ENCODE measurements at regions not wholly inside any gene's neighbourhood (a gene's known extent, or its start where the extent isn't known, plus 50 kb on each side); places are given as distances from the start of the nearest gene placed in this dataset.

DNA sequence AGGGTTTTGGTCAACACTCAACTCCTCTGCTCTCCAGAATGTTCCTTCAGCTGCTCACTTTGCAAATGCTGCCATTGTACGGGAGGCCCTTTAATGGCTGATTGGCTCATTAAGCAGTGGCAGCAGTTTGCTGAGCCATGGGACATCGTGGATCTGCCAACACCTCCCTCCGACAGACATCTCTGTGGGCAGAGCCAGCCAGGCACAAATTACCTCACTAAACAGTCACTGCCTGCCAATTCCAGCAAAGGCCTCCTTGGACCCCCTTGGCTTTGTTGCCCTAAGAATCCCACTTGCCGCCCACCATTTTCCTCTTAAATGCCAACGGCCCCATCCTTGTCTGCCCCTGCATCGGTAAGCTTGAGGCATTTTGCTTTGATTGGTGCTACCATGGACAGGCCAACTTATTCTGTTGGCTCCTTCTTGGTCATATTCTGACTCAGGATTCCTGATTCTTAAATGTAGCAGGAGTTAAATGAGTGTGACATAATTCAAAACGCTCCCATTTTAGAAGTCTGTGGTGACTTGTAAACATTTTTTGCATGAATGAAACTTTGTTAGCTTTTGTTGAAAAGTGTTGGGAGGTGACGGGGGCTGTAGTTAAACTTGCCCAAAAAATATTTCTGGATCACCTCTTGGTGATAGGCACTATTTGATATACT lies 57.5 kb upstream of the LMO2 start:
- CTCF ChIA-PET = no interaction called here
- intact Hi-C loops (cut with micrococcal nuclease) = no loop called here

More for the DNA sequence above, 57.5 kb upstream of the LMO2 start:
- peaks cover 13% of the 10 kb centered on the region for H3K4me1 ChIP-seq (ENCODE audit: control insufficient read depth, extremely low read depth, insufficient read depth, low read length)
- no peaks in the 10 kb centered on the region for H3K79me2 ChIP-seq (ENCODE audit: control insufficient read depth, insufficient read depth, low read length)
- DNase-seq (ENCODE audit: low read depth, low spot score) (no peak), FAIRE-seq (no peak)
- no peaks in the 10 kb centered on the region for H3K36me3 ChIP-seq (ENCODE audit: control insufficient read depth in 2 of 2, extremely low read depth in 1 of 2, insufficient read depth in 2 of 2, low read length in 2 of 2)
- TF ChIP-seq JUN (IDR thresholded peaks at IDR 0.05; ENCODE audit: borderline replicate concordance, insufficient read depth, insufficient read length, low read depth) (no peak), FOS (IDR thresholded peaks at IDR 0.05; ENCODE audit: borderline replicate concordance, insufficient read depth, low read length) (no peak), GATA2 (IDR thresholded peaks at IDR 0.05; ENCODE audit: insufficient read depth, insufficient read length, low read depth, low read length) (no peak), POLR2AphosphoS5 (IDR thresholded peaks at IDR 0.05; ENCODE audit: insufficient read depth, low read depth, low read length) (no peak), POLR2A (IDR thresholded peaks at IDR 0.05; ENCODE audit: low read depth, low read length) (no peak), EZH2 (IDR thresholded peaks at IDR 0.05; ENCODE audit: borderline replicate concordance, low read depth, low read length, severe bottlenecking) (no peak), MYC (IDR thresholded peaks at IDR 0.05; ENCODE audit: low read depth, low read length) (no peak)
- TF ChIP-seq, protein P1, sequence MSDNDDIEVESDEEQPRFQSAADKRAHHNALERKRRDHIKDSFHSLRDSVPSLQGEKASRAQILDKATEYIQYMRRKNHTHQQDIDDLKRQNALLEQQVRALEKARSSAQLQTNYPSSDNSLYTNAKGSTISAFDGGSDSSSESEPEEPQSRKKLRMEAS (IDR thresholded peaks at IDR 0.05; ENCODE audit: insufficient read depth, insufficient read length) = no peak
- TF ChIP-seq, protein P2, sequence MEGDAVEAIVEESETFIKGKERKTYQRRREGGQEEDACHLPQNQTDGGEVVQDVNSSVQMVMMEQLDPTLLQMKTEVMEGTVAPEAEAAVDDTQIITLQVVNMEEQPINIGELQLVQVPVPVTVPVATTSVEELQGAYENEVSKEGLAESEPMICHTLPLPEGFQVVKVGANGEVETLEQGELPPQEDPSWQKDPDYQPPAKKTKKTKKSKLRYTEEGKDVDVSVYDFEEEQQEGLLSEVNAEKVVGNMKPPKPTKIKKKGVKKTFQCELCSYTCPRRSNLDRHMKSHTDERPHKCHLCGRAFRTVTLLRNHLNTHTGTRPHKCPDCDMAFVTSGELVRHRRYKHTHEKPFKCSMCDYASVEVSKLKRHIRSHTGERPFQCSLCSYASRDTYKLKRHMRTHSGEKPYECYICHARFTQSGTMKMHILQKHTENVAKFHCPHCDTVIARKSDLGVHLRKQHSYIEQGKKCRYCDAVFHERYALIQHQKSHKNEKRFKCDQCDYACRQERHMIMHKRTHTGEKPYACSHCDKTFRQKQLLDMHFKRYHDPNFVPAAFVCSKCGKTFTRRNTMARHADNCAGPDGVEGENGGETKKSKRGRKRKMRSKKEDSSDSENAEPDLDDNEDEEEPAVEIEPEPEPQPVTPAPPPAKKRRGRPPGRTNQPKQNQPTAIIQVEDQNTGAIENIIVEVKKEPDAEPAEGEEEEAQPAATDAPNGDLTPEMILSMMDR (IDR thresholded peaks at IDR 0.05; ENCODE audit: extremely low read depth in 1 of 2, insufficient read depth in 1 of 2, low read depth in 1 of 2, low read length in 2 of 2) = no peak
- no peak overlapping the region for H3K27ac ChIP-seq (ENCODE audit: insufficient read depth, low read depth, low read length)
- no peak overlapping the region for H3K4me3 ChIP-seq (replicated peaks in 1 of 3; ENCODE audit: insufficient read depth in 1 of 3, low read depth in 1 of 3, low read length in 3 of 3)
- H3K27me3 ChIP-seq (ENCODE audit: control insufficient read depth in 2 of 2, insufficient read depth in 2 of 2, low read length in 2 of 2) = no peaks in the 10 kb centered on the region
- no peak overlapping the region for H3K4me2 ChIP-seq (ENCODE audit: insufficient read depth, low read length)
- no TSS peak for BruUV-seq (replicated peaks)
- POLR2A ChIA-PET = no interaction called here
- no peak overlapping the region for H3K9ac ChIP-seq (replicated peaks; ENCODE audit: extremely low read depth, insufficient read depth, low read length)
- no peaks in the 10 kb centered on the region for H3K9me3 ChIP-seq (replicated peaks; ENCODE audit: control insufficient read depth, insufficient read depth, low read length)
- dilution Hi-C loops (cut with MboI; ENCODE audit: extremely low pct_ligation_motif_present, low sequenced_read_pairs) = no loop called here
- H3K9me1 ChIP-seq (replicated peaks; ENCODE audit: control insufficient read depth, extremely low read depth, insufficient read depth, low read length) = no peaks in the 10 kb centered on the region
- H2AFZ ChIP-seq (ENCODE audit: low read depth, low read length) = no peak overlapping the region
- H4K20me1 ChIP-seq (replicated peaks; ENCODE audit: control insufficient read depth, extremely low read depth, insufficient read depth, low read length) = no peaks in the 10 kb centered on the region
